GM12878 (cell line): ENCODE measurements at regions not wholly inside any gene's neighbourhood (a gene's known extent, or its start where the extent isn't known, plus 50 kb on each side); places are given as distances from the start of the nearest gene placed in this dataset.

Experiments
- ATAC-seq: fragments of 200-7000 bp; cut with Tn5 transposase; 3 replicates; pipeline ENCODE4 v1.9.1; 2020; ENCODE audit warnings: mild to moderate bottlenecking, moderate library complexity
- BruUV-seq: library from RNA; stranded (reverse); fragments of 400-500 nt; replicated peaks from 2 replicates; lab custom pipeline; 2021; lab: Mats Ljungman, UMichigan
- CTCF ChIA-PET: fragments of 300-600 bp; sonication (Branson Sonifier 250); formaldehyde crosslinking; extraction: SDS; loops from one replicate; lab custom pipeline; 2021; ENCODE audit warnings: inconsistent platforms; lab: Yijun Ruan, JAX
- POLR2A ChIA-PET: fragments of 350-600 bp; formaldehyde crosslinking; extraction: SDS; loops from one replicate; lab custom pipeline; 2021; ENCODE audit warnings: inconsistent platforms; lab: Charles Lee
- RAD21 ChIA-PET: fragments of 300-600 bp; sonication (Branson Sonifier 250); formaldehyde crosslinking; loops from one replicate; lab custom pipeline; 2023; ENCODE audit warnings: antibody characterized with exemption; ENCODE audit not compliant: unreplicated experiment; lab: Charles Lee
- SMC1A ChIA-PET: fragments of 300-600 bp; sonication (Branson Sonifier 250); formaldehyde crosslinking; loops from one replicate; lab custom pipeline; 2023; ENCODE audit not compliant: unreplicated experiment, uncharacterized antibody; lab: Charles Lee
- DNase-seq: peaks from one replicate; pipeline ENCODE4 v3.0.0-alpha.2; 2011; ENCODE audit warnings: low read depth, low spot score
- FAIRE-seq: peaks from 3 replicates; lab custom pipeline; 2011; peaks lifted over from hg19 to GRCh38; lab: Jason Lieb, UNC
- H2AFZ ChIP-seq: 2 replicates; pipeline ENCODE4 v1.6.0; 2011; ENCODE audit warnings: low read depth, low read length, control low read depth; ENCODE audit not compliant: control insufficient read depth
- H3K27ac ChIP-seq: 2 replicates; pipeline ENCODE4 v1.5.1; 2011; ENCODE audit warnings: control low read depth; ENCODE audit not compliant: control insufficient read depth, insufficient read depth
- H3K27me3 ChIP-seq, 2 experiments: replicated peaks in 1 of 2; 2 replicates each; pipeline versions ENCODE4 v1.6.0 to v1.6.1; 2011; ENCODE audit warnings: low read length in 1 of 2; ENCODE audit not compliant: control insufficient read depth in 2 of 2, insufficient read depth in 2 of 2
- H3K36me3 ChIP-seq, 2 experiments: 2 replicates each; pipeline ENCODE4 v1.5.1; 2011; ENCODE audit warnings: low read length in 1 of 2; ENCODE audit not compliant: control insufficient read depth in 2 of 2, insufficient read depth in 2 of 2
- H3K4me1 ChIP-seq: 2 replicates; pipeline ENCODE4 v1.6.1; 2011; ENCODE audit warnings: mild to moderate bottlenecking, low read length, moderate library complexity, mixed read lengths; ENCODE audit not compliant: control insufficient read depth, insufficient read depth
- H3K4me2 ChIP-seq: 2 replicates; pipeline ENCODE4 v1.6.0; 2011; ENCODE audit warnings: control low read depth; ENCODE audit not compliant: control insufficient read depth, insufficient read depth
- H3K4me3 ChIP-seq: fragments of 200-600 bp; sonication (generic); 2 replicates; pipeline ENCODE4 v1.5.1; 2016
- H3K79me2 ChIP-seq: 2 replicates; pipeline ENCODE4 v1.6.0; 2011; ENCODE audit warnings: low read length; ENCODE audit not compliant: control insufficient read depth, insufficient read depth
- H3K9ac ChIP-seq: 2 replicates; pipeline ENCODE4 v1.8.0; 2011; ENCODE audit warnings: low read length, control low read depth, mixed read lengths; ENCODE audit not compliant: control insufficient read depth, insufficient read depth
- H3K9me3 ChIP-seq: replicated peaks from 3 replicates; pipeline ENCODE4 v1.5.1; 2011; ENCODE audit warnings: mild to moderate bottlenecking, low read length; ENCODE audit not compliant: control insufficient read depth, insufficient read depth
- H4K20me1 ChIP-seq: 2 replicates; pipeline ENCODE4 v1.6.0; 2011; ENCODE audit not compliant: control insufficient read depth, insufficient read depth
- HDAC2 ChIP-seq: fragments of 200-600 bp; sonication (generic); IDR thresholded peaks from 2 replicates; pipeline ENCODE4 v1.6.1; 2017
- RAD21 ChIP-seq: IDR thresholded peaks from 2 replicates; pipeline ENCODE4 v1.6.1; 2011; ENCODE audit warnings: mild to moderate bottlenecking, low read depth, low read length, moderate library complexity; ENCODE audit not compliant: insufficient read depth
- WGBS: methylation state at CpG from one replicate; pipeline ENCODE4 v1.1.6; 2016; ENCODE audit warnings: low lambda C conversion rate; ENCODE audit not compliant: insufficient replicate concordance, insufficient coverage; ENCODE audit errors: missing lambda C conversion rate; 5-methylcytosine and 5-hydroxymethylcytosine counted together
- in situ Hi-C: fragments of 300-500 bp; cut with MboI; formaldehyde crosslinking; loops from 9 replicates; pipeline ENCODE4 v1.14.3; 2018; ENCODE audit warnings: mixed read lengths
- intact Hi-C: fragments of 100-400 bp; cut with micrococcal nuclease; formaldehyde crosslinking; loops from one replicate; pipeline ENCODE4 v1.14.2; 2022; ENCODE audit not compliant: unreplicated experiment
- TF ChIP-seq, protein P1 (sequence below): fragments of 450-650 bp; IDR thresholded peaks from 2 replicates; pipeline ENCODE4 v1.6.1; 2017; ENCODE audit warnings: antibody characterized with exemption, mild to moderate bottlenecking, moderate library complexity
- TF ChIP-seq, protein P2 (sequence below): fragments of 450-650 bp; IDR thresholded peaks from 2 replicates; pipeline ENCODE4 v1.6.1; 2018; ENCODE audit warnings: borderline replicate concordance, mild to moderate bottlenecking; ENCODE audit not compliant: partially characterized antibody

GRCh38 chr10:123555616-123556015 is 110.5 kb upstream of the GPR26 start (continued):
- TF ChIP-seq, protein P1, sequence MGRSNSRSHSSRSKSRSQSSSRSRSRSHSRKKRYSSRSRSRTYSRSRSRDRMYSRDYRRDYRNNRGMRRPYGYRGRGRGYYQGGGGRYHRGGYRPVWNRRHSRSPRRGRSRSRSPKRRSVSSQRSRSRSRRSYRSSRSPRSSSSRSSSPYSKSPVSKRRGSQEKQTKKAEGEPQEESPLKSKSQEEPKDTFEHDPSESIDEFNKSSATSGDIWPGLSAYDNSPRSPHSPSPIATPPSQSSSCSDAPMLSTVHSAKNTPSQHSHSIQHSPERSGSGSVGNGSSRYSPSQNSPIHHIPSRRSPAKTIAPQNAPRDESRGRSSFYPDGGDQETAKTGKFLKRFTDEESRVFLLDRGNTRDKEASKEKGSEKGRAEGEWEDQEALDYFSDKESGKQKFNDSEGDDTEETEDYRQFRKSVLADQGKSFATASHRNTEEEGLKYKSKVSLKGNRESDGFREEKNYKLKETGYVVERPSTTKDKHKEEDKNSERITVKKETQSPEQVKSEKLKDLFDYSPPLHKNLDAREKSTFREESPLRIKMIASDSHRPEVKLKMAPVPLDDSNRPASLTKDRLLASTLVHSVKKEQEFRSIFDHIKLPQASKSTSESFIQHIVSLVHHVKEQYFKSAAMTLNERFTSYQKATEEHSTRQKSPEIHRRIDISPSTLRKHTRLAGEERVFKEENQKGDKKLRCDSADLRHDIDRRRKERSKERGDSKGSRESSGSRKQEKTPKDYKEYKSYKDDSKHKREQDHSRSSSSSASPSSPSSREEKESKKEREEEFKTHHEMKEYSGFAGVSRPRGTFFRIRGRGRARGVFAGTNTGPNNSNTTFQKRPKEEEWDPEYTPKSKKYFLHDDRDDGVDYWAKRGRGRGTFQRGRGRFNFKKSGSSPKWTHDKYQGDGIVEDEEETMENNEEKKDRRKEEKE = no peak
- TF ChIP-seq RAD21 = peak; percentile 46
- TF ChIP-seq, protein P2, sequence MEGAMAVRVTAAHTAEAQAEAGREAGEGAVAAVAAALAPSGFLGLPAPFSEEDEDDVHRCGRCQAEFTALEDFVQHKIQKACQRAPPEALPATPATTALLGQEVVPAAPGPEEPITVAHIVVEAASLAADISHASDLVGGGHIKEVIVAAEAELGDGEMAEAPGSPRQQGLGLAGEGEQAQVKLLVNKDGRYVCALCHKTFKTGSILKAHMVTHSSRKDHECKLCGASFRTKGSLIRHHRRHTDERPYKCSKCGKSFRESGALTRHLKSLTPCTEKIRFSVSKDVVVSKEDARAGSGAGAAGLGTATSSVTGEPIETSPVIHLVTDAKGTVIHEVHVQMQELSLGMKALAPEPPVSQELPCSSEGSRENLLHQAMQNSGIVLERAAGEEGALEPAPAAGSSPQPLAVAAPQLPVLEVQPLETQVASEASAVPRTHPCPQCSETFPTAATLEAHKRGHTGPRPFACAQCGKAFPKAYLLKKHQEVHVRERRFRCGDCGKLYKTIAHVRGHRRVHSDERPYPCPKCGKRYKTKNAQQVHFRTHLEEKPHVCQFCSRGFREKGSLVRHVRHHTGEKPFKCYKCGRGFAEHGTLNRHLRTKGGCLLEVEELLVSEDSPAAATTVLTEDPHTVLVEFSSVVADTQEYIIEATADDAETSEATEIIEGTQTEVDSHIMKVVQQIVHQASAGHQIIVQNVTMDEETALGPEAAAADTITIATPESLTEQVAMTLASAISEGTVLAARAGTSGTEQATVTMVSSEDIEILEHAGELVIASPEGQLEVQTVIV = no peak

GRCh38 chr10:123556049-123556448 is 110.1 kb upstream of the GPR26 start:
- Histone ChIP-seq H3K4me2 (no peak overlapping the region), H3K27me3 (no peaks in the 10 kb centered on the region), H3K9ac (no peak overlapping the region), H3K36me3 (no peaks in the 10 kb centered on the region; a peak in 1 of 4 replicates), H3K9me3 (peaks cover 3% of the 10 kb centered on the region; the same call in 2 of the 3 replicates), H2AFZ (no peak overlapping the region), H3K4me3 (no peak overlapping the region), H3K79me2 (no peaks in the 10 kb centered on the region), H3K4me1 (peaks cover 75% of the 10 kb centered on the region), H4K20me1 (no peaks in the 10 kb centered on the region), H3K27ac (no peak overlapping the region)
- no peak for TF ChIP-seq HDAC2
- no TSS peak for BruUV-seq
- RAD21 ChIA-PET = no interaction called here
- DNase-seq (no peak), ATAC-seq (no peak), FAIRE-seq (no peak)
- 94% methylated on average over 7 of the region's 7 CpGs for WGBS
- in situ Hi-C loops = no loop called here
- intact Hi-C loops = no loop called here
- SMC1A ChIA-PET = interaction anchor here (3.6 kb wide), 1 partner anchor 510 kb away, joined by 9 read pairs; no protein-coding TSS in a partner anchor
- CTCF ChIA-PET = interaction anchor here (0.5 to 3.5 kb wide), 3 partner anchors 130 to 512 kb away, joined by 3 to 42 read pairs (median 33); no protein-coding TSS in a partner anchor
- POLR2A ChIA-PET = no interaction called here
